AML-193 (cell line): ENCODE measurements at regions not wholly inside any gene's neighbourhood (a gene's known extent, or its start where the extent isn't known, plus 50 kb on each side); places are given as distances from the start of the nearest gene placed in this dataset.
"Not testable (repeated sequence)": the region's sequence is repeated elsewhere in the genome, so short reads cannot be mapped to it uniquely, and the experiment has no call there.

Experiments
- DNase-seq, 2 experiments: peaks; one replicate each; lab custom pipeline; 2025; lab: John Stamatoyannopoulos, UW

DNA sequence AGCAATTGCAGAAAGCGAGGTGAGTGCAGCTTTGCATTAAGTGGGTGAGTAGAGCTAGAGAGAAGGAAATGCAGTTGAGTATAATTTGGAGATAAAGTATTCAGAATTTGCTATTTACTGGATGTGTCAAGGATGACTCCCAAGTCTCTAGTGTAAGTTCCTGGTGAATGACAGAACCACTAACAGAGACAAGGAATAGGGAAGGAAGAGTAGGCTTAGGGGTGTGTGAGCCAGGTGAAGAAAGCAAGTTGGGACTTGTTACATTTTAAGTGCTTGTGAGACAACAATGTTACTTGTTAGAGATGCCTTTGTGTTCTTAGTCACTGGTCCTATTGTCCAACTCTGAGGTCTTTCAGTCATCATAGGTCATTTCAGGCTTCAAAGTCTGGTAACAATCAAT, 70.8 kb downstream of the TBC1D26 start:
- not testable (repeated sequence) for DNase-seq

DNA sequence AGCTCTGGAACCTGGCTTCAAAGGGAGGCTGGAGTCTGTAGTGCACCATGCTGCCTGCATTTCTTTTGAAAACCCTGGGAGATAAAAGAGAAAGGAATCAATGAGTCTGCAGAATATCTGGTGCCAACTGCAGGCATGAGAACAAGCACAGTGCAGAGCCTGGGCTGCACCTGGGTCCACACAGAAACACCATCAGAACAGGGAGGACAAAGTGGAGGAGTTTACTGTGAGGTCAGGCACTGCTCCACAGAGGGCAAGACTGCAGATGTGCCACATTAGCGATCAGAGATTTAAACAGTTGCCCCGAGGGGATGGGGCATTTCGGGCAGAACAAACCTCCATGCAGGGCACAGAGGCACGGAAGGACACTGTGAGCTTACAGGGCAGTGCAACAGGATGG, 74.7 kb downstream of the TBC1D26 start:
- not testable (repeated sequence) for DNase-seq

DNA sequence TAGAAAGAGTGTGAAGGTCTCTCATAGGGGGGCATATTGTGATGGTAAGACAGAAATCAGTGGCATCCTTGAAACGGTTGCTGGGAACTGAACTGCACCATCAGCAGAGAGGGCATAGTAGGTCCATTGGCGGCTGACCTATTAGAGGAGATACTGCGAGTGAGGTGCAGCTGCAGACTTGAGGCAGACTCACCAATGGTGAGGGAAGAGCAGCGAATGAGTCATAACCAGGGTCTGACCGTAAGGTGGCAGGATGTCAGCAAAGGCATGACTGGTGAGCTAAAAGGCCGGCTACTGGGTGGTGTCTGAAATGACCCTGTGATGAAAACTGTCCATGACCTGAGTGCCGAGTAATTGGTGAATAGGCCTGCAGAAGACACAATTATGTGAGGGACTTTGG, 81.3 kb downstream of the TBC1D26 start:
- DNase-seq = not testable (repeated sequence)

DNA sequence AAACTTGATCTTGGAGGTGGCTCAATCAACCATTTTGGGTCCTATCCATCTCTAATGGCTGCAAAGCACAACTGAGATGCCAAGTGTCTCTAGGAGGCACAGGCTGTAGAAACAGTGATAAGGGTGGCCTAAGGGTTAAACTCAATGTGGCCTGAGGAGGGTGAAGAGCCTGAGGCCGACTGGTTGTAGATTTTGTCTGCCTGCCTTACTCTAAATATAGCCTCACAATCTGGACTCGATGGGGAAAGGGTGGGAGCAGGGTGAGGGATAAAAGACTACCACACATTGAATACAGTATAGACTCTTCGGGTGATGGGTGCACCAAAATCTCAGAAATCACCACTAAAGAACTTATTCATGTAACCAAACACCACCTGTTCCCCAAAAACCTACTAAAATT, 81.9 kb downstream of the TBC1D26 start:
- DNase-seq = not testable (repeated sequence)

DNA sequence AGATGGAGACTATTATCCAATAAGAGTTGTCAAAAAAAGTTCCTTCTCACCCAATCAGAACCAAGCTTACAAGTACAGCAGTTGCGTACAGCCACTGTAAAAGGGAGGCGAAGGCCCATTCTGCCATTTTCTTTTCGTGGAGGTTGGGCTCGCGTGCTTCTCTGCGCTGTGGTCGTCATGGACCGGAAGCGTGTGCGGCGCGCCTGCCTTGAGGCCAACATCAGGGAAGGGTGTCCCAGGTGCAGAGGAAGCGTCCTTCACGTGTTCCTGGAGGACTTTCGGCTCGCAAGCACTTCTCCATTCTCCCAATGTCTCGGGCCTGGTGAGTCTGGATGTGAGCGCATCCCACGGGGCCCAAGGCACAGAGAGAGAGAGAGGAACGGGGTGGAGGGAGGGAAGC, 85.8 kb downstream of the TBC1D26 start:
- not testable (repeated sequence) for DNase-seq

DNA sequence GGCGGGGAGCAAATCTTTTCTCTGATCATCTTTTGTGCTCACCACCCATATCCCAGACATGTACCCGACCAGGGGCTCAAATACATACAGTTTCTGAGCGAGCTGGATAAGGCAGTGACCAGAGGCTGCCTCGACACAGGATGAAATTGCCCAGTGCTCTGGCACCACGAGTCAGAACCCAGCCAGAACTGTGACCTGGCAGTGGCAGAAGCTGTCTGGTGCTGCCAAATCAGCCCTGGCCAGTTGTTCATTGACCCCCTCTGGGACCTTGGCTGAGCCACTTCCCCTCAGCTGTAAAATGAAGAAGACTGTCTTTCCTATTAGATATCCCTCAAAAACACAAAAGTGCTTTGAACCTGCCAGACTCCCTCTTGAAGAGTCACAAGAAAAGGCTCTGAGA, 90.2 kb downstream of the TBC1D26 start:
- DNase-seq = not testable (repeated sequence)

DNA sequence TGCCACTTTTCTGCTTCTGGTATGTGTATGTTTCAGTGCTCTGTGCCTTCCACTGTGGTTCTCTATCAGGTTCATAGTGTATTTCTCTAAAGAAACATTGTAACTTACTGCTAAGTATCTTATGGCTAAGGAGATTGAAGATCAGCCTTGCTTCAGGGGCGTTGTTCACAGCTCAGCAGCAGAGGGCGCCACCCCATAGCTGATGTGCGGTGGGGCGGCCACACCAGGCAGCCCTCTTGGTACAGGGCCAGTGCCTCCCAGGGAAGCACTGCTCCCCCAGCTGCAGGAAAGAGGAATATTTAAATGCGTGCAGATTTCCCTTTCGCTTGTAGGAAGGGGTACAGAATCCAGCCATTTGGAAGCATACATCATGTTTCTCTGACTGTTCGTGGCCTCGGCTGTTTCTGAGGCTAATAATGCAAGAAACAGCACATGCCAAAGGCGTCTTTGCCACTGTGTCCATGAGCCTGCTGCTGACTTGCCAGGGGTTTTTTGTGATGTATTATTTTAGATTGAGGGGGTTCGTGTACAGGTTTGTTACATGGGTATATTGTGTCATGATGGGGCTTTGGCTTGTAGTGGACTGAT, 96.7 kb downstream of the TBC1D26 start:
- DNase-seq = peak; percentile 18 to 24

DNA sequence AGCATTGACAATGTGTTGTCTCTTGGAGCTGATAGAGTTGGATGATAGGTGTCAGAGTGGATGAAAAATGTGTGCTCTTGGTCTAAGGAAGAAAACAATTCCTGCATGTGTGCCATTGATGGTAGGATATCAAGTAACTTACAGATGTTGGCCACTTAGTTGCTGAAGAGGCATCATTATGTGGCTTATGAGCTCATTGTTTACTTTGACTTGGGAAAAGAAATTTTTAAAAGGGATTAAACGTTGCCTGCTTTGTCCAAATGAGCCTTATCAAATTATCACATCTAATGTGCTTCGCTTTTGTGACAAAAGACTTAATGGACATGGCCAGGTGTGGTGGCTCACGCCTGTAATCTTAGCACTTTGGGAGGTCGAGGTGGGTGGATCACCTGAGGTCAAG, 98.1 kb downstream of the TBC1D26 start:
- DNase-seq = not testable (repeated sequence)

DNA sequence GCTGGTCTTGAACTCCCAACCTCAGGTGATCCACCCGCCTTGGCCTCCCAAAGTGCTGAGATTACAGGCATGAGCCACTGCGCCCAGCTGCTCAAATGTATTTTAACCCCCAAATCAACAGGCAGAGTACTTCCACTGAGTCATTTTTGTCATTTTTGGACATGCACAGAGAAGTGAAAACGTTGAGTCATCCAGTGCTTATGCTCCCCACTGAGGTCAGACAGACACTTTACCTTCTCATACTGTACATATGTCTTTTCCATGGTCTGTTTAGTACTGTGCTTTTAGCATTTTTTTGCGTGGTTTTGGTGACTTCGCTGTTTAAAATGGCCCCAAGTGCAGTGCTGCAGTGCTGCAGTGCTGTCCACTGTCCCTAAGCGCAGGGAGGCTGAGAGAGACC, 99.1 kb downstream of the TBC1D26 start:
- not testable (repeated sequence) for DNase-seq

DNA sequence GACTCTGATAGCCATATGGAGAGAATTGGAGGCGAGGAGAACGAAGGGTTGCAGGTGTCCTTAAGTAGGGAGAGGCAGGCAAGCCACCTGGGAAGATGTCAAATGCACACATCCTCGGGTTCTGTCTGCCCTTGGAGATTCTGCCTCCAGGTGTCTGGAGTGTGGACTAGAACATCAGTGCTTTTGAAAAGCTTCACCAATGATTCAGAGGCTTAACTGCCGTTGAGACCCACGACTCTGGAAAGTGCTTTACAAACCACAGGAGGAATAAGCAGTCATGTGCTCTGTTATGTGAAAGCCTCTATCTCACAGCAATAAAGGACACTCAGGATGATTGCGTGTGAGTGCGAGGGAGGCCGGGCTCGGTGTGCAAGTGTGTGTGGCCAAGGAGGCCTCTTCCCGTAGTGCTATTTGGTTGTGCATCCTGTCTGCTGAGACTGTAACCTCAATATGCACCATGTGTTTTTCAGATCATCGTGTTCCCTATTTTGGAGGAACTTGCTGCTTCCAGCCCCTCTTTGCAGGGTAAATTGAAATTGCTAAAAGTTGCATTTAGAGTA, 100.9 kb downstream of the TBC1D26 start:
- DNase-seq = peak; percentile 11 to 23

DNA sequence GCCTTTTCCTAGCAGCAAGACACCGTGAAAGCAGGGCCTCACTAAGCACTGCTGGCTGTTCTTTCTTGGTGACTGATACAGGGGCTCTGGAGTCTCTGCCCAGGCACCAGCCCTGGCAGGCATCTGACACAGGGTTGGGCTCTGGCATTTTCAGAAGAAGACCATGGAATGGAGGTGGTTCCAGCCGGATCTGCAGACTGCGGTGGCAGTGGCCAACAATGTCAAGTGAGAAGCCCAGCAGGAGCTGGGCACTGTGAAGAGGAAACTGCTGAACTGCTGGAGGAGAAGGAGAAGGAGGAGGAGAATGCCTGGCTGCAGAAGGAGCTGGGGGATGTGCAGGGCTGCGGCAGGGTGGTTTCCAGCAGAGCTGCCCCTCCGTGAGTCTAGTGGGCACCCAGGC, 101.8 kb downstream of the TBC1D26 start:
- not testable (repeated sequence) for DNase-seq

DNA sequence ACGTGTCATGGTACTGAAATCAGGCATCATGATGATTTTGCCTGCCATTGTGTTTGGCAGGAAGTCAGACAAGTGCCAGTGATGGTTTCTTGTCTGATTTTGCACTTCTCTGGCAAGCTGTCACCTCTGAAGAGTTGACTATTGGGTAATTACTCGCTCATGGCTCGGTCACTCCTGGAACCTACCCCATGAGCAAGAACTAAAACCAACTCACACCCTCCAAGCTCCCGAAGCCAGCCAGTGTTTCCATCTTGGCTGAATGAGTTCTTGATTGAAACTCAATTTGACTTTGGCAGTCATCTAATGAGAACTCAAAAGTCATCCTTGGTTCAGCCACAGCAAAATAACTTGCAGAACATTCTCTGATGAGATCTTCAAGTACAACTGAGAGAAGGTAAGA, 103.4 kb downstream of the TBC1D26 start:
- not testable (repeated sequence) for DNase-seq

DNA sequence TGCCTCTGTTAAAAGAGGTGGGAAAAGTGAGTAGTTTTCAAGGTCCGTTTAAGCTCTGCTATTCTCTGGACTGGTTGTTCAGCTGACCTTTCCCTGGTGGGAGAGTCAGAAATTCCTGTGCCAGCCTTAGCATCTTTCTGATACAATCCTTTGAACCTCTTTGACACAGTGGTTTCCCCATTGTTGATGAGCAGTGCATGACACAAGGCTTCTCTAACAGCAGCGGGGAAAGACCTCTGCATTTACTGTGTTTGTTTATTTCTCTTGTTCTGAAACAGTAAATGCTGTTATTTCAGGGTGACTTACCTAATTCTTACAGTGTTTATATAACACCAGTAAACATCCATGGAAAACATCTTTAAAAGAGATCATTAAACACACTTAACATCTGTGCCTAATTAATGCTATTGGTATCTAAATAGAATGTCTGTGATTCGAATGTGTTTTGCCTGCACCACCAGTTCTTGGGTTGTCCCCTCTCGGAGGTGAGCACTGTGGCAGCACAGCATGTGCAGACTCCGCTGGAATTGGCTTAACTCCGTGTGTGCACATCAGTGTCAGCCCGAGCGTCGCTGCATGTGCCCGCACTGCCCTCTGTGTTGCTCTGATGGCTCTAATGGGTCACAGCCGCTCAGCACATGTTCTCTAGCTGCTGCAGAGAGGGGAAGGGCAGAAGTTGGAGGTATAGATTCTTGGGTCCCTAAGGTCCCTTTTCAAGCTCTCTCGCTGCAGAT, 104.3 kb downstream of the TBC1D26 start:
- DNase-seq = not testable (repeated sequence)

DNA sequence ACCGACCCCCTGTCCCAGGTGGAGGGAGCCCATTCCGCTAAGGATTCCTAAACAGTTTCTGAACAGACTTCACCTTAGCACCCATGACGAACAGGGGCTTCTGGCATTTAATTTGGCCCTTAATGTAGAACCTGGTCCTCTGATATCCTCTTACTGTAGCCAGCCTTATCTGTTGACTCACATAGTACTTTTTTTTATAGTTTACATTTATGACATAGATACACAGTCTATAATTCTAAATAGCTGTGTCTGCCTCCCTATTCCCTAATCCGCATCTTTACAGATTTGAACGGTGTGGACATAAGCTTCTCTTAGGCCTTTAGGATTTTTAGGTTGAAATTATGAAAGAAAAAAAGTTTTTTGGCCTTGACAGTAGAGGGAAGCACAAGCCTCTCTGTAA, 104.9 kb downstream of the TBC1D26 start:
- not testable (repeated sequence) for DNase-seq

DNA sequence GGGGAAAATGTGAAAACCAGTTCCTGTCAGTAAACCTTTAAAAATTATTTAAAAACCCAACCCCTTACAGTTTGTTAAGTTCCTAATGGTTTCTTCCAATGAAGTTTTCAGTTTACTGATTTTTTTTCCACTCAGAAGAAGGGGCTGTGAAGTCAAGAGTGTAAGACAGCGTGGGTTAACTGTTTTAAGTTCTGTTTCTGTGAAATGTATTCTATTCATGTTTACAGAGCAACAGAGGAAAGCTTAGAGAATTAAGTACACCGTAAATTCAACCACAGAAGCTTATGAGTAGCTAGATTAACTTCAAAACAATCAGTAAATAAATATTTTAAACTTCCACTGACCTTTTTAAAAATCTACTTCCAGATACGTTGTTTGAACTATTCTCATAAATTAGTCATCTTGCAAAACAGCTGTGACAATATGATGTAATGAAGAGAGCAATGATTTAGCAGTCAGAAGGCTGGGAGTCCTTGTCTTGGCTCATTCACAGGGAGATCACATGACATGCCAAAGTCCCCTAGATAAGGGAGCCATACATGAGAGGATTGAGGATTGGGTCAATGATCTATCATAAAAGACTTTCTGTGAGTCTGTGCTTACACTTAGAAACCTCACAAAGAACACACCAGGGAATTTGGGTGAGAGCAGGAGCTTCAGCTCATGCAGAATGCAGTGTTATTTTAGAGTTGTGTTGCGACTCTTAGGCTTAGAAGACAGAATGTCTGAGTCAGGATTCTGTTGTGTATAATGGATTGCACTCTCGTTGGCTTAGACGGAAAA, 97.3 kb upstream of the ADORA2B start:
- DNase-seq = not testable (repeated sequence)

DNA sequence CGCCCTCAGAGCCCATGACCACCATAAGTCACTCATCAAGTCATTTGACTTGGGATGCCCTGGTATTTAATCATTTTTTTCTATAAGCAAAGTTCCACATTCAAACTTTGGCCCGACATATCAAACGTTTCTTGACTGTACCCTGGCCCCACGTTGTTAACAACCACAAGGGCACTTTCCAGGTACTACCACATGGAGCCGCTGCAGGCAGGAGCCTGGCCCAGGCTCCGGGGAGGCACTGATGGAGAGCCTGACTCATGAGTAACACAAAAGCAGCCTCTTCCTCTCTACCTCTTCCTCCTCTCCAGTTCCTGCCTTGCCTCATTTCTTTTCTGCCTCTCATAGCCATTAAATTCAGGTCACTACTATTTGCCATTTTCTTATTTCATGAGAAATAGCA, 95.9 kb upstream of the ADORA2B start:
- DNase-seq = peak; percentile 19 to 30

DNA sequence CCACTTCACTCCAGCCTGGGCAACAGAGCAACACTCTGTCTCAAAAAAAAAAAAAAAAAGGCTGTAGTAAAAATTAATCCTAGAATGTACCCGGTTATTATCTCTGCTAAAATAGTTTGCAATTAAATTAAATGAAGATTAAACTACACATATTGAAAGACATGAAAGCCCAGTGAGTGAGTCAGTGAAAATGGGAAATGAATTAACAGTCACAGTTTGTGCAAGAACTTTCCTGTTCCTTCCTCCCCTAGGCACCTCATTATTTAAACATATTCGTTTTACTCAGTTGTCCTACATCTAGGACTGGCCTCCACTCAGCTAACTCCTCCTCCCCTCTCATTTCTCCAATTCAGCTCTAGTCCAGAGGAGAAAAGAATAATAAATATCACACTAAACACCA, 94.9 kb upstream of the ADORA2B start:
- not testable (repeated sequence) for DNase-seq

DNA sequence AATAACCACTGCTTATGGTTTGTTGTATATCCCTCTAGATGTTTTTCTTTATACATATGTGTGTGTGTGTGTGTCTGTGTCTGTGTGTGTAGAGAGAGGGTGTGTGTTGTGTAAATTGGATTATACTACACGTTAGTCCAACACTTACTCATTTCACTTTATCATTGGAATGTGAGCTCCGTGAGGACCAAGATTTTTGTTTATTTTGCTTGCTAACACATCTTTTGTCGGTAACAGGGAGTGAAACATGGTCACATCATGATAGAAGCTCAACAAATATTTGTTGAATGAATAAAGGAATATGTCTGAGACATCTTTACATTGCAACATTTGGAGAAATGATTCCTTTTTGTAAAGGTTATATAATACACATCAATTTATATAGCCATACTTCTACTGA, 94.2 kb upstream of the ADORA2B start:
- DNase-seq = not testable (repeated sequence)

DNA sequence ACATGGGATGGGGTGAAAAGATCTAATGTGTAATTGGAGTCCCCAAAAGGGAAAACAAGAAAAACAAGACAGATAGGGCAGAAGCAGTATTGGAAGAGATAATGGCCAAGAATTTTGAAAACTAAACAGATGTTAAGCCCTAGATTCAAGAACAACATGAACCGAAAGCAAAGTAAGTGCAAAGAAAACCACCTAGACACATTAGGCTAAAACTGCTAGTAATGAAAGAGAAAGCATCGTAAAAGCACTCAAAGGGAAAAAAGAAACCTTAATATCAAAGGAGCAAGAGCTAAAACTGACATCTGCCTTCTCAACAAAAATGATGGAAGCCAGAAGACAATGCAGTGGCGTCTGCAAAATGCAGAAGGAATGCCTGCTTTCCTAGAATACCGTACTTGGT, 92.1 kb upstream of the ADORA2B start:
- not testable (repeated sequence) for DNase-seq

DNA sequence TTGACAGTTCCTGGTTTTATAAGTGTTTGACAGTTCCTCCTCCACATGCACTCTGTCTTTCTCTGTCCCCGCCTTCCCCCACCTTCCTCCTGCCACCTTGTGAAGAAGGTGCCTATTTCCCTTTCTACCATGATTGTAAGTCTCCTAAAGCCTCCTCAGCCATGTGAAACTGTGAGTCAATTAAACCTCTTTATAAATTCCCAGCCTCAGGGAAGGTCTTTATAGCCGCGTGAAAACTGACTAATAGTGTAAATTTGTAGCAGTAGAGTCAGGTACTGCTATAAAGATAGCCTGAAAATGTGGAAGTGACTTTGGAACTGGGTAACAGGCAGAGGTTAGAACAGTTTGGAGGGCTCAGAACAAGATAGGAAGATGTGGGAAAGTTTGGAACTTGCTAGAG, 88.7 kb upstream of the ADORA2B start:
- not testable (repeated sequence) for DNase-seq

DNA sequence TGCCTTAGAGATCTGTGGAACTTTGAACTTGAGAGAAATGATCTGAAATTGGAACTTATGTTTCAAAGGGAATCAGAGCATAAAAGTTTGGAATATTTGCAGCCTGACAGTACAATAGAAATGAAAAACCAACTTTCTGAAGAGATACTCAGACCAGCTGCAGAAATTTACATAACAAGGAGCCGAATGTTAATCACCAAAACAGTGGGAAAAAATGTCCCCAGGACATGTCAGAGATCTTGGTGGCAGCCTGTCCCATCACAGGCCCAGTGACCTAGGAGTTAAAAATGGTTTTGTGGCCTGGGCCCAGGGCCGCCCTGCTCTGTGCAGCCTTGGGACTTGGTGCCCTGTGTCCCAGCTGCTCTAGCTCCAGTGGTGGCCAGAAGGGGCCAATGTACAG, 88.2 kb upstream of the ADORA2B start:
- not testable (repeated sequence) for DNase-seq

DNA sequence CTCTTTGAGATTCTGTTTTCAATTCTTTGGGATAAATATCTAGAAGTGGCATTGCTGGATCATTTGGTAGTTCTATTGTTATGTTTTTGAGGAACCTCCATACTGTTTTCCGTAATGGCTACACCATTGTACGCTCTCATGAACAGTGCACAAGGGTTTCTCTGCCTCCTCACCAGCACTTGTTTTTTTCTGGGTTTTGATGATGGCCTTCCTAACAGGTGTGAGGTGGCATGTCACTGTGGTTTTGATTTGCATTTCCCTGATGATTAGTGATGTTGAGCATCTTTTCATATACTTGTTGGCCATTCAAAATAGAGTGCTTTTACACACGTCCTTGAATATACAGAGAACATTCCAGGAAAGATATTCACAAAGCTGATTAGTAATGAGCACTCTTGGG, 86.8 kb upstream of the ADORA2B start:
- not testable (repeated sequence) for DNase-seq

DNA sequence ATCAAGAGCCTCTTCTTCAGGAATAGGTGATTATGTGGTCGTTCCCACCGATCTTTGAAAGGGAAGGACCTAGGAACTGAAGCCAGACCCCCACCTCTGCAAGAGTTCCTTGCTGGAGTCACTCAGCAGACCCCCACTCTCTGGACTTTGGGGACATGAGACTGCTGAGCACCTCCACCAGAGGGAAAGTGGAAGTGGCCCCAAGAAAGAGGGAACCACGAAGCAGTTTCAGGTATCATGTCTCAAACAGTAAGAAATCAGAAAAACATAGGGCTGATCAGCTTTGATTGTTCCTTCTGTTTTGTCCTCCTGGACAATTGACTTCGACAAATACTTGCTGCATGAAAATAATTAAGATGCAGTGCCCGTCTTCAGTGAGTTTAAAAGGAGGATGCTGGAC, 84.2 kb upstream of the ADORA2B start:
- not testable (repeated sequence) for DNase-seq
